ENCODE measurements at regions not wholly inside any gene's neighbourhood (a gene's known extent, or its start where the extent isn't known, plus 50 kb on each side); places are given as distances from the start of the nearest gene placed in this dataset.
"Not testable (repeated sequence)": the region's sequence is repeated elsewhere in the genome, so short reads cannot be mapped to it uniquely, and the experiment has no call there.

DNA sequence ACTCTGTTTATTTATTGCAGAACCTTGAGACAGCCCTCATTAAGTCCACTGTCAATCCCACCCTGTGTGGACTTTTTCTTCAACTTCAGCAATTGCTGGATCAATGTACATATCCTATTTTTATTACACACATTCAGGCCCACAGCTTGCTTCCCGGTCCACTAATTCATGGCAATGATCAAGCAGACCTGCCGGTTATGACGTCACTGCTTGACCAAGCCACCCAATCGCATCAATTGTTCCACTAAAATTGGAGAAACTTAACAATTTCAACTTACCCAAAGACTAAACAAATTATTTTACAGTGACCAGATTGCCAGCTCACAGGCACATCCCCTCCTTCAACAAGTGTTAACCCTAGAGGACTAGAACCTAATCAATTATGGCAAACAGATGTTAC is 240.4 kb upstream of the MAGEB18 start:
- DNase-seq: no peak
- TF ChIP-seq, protein P1, sequence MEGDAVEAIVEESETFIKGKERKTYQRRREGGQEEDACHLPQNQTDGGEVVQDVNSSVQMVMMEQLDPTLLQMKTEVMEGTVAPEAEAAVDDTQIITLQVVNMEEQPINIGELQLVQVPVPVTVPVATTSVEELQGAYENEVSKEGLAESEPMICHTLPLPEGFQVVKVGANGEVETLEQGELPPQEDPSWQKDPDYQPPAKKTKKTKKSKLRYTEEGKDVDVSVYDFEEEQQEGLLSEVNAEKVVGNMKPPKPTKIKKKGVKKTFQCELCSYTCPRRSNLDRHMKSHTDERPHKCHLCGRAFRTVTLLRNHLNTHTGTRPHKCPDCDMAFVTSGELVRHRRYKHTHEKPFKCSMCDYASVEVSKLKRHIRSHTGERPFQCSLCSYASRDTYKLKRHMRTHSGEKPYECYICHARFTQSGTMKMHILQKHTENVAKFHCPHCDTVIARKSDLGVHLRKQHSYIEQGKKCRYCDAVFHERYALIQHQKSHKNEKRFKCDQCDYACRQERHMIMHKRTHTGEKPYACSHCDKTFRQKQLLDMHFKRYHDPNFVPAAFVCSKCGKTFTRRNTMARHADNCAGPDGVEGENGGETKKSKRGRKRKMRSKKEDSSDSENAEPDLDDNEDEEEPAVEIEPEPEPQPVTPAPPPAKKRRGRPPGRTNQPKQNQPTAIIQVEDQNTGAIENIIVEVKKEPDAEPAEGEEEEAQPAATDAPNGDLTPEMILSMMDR (IDR thresholded peaks at IDR 0.05; ENCODE audit: partially characterized antibody, unreplicated experiment): no peak
- no peak overlapping the region for H3K4me3 Mint-ChIP-seq (ENCODE audit: unreplicated experiment)
- H3K27ac Mint-ChIP-seq (ENCODE audit: unreplicated experiment): no peak overlapping the region
- H3K27me3 Mint-ChIP-seq (ENCODE audit: unreplicated experiment): no peaks in the 10 kb centered on the region
- H3K36me3 Mint-ChIP-seq (ENCODE audit: unreplicated experiment): no peaks in the 10 kb centered on the region
- no peaks in the 10 kb centered on the region for H3K4me1 Mint-ChIP-seq (ENCODE audit: low read depth, unreplicated experiment)
- H3K9me3 Mint-ChIP-seq (ENCODE audit: unreplicated experiment): no peaks in the 10 kb centered on the region

DNA sequence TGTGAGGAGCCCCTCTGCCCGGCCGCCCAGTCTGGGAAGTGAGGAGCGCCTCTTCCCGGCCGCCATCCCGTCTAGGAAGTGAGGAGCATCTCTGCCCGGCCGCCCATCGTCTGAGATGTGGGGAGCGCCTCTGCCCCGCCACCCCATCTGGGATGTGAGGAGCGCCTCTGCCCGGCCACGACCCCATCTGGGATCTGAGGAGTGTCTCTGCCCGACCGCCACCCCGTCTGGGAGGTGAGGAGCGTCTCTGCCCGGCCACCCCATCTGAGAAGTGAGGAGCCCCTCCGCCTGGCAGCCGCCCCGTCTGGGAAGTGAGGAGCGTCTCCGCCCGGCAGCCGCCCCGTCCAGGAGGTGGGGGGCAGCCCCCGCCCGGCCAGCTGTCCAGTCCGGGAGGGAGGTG is 232.4 kb upstream of the MAGEB18 start:
- H3K36me3 Mint-ChIP-seq (ENCODE audit: unreplicated experiment); H3K9me3 Mint-ChIP-seq (ENCODE audit: unreplicated experiment); H3K27me3 Mint-ChIP-seq (ENCODE audit: unreplicated experiment); H3K4me1 Mint-ChIP-seq (ENCODE audit: low read depth, unreplicated experiment); DNase-seq; H3K4me3 Mint-ChIP-seq (ENCODE audit: unreplicated experiment); H3K27ac Mint-ChIP-seq (ENCODE audit: unreplicated experiment): not testable (repeated sequence)

DNA sequence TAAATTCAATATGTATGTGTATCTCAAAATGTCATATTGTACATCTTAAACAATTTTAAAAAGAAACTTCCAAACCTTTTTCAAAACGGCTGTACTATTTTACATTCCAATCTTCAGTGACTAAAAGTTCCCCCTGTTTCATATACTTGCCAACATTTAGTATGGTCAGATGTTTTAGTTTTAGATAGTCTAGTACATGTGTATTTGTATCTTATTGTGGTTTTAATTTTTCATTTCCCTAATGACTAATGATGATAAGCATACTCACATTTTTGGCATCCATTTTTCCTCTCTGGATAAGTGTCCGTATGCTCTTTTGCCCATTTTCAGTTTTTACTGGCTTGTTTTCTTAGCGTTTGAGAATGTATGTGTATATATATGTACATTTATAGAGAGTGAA is 212.2 kb upstream of the MAGEB18 start:
- H3K4me3 Mint-ChIP-seq (ENCODE audit: unreplicated experiment): no peak overlapping the region
- no peak for DNase-seq
- H3K27ac Mint-ChIP-seq (ENCODE audit: unreplicated experiment): no peak overlapping the region
- no peaks in the 10 kb centered on the region for H3K9me3 Mint-ChIP-seq (ENCODE audit: unreplicated experiment)
- no peaks in the 10 kb centered on the region for H3K36me3 Mint-ChIP-seq (ENCODE audit: unreplicated experiment)
- no peaks in the 10 kb centered on the region for H3K27me3 Mint-ChIP-seq (ENCODE audit: unreplicated experiment)
- TF ChIP-seq, protein P1 (IDR thresholded peaks at IDR 0.05; ENCODE audit: partially characterized antibody, unreplicated experiment): no peak
- H3K4me1 Mint-ChIP-seq (ENCODE audit: low read depth, unreplicated experiment): no peaks in the 10 kb centered on the region

DNA sequence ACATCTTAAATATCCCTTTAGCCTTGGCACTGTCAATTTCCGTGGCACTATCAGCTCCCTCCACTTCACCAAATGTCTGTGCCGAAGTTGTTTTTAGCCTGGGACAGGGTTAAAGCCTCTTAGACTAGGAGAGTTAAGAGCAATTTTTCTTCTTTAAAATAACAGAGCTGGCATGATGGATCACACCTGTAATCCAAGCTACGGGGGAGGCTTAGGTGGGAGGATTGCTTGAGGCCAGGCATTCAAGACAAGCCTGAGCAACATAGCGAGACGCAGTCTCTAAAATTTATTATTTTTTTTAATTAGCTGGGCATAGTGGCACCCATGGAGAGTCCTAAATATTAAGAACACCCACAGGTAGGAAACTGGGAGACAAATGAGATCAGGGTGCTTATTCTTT is 209.8 kb upstream of the MAGEB18 start:
- H3K36me3 Mint-ChIP-seq (ENCODE audit: unreplicated experiment): no peaks in the 10 kb centered on the region
- no peaks in the 10 kb centered on the region for H3K4me1 Mint-ChIP-seq (ENCODE audit: low read depth, unreplicated experiment)
- no peaks in the 10 kb centered on the region for H3K9me3 Mint-ChIP-seq (ENCODE audit: unreplicated experiment)
- H3K27ac Mint-ChIP-seq (ENCODE audit: unreplicated experiment): no peak overlapping the region
- TF ChIP-seq, protein P1 (IDR thresholded peaks at IDR 0.05; ENCODE audit: partially characterized antibody, unreplicated experiment): no peak
- H3K4me3 Mint-ChIP-seq (ENCODE audit: unreplicated experiment): no peak overlapping the region
- DNase-seq: no peak
- no peaks in the 10 kb centered on the region for H3K27me3 Mint-ChIP-seq (ENCODE audit: unreplicated experiment)

DNA sequence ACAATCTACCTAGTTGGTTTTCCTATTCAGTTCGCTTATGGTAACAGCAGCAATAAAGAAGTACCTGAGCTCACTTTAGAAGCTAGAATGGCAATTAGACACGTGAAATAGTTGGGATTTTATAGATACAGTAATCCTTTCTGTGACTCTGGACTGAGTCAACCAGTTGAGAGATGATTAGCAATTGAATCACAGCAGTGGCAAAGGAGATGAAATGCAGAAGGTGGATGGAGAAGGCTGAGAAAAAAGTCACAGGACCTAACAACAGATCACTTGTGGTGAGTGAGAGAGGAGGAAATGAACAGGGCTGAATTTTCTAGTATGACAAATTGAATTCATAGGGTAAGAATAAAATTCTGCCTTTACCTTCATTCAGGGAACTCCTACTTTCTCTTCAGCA is 197.1 kb upstream of the MAGEB18 start:
- no peaks in the 10 kb centered on the region for H3K36me3 Mint-ChIP-seq (ENCODE audit: unreplicated experiment)
- no peaks in the 10 kb centered on the region for H3K9me3 Mint-ChIP-seq (ENCODE audit: unreplicated experiment)
- TF ChIP-seq, protein P1 (IDR thresholded peaks at IDR 0.05; ENCODE audit: partially characterized antibody, unreplicated experiment): no peak
- no peaks in the 10 kb centered on the region for H3K4me1 Mint-ChIP-seq (ENCODE audit: low read depth, unreplicated experiment)
- H3K4me3 Mint-ChIP-seq (ENCODE audit: unreplicated experiment): no peak overlapping the region
- no peak overlapping the region for H3K27ac Mint-ChIP-seq (ENCODE audit: unreplicated experiment)
- DNase-seq: no peak
- no peaks in the 10 kb centered on the region for H3K27me3 Mint-ChIP-seq (ENCODE audit: unreplicated experiment)
